ENCODE measurements at regions not wholly inside any gene's neighbourhood (a gene's known extent, or its start where the extent isn't known, plus 50 kb on each side); places are given as distances from the start of the nearest gene placed in this dataset.
A peak's percentile ranks its signal among the peaks of the same experiment; 100 is the strongest.

GRCh38 chr4:83852085-83852451 is 316.2 kb downstream of the GPAT3 start:
- peak; percentile 79 for DNase-seq (ENCODE audit: low read depth)

DNA sequence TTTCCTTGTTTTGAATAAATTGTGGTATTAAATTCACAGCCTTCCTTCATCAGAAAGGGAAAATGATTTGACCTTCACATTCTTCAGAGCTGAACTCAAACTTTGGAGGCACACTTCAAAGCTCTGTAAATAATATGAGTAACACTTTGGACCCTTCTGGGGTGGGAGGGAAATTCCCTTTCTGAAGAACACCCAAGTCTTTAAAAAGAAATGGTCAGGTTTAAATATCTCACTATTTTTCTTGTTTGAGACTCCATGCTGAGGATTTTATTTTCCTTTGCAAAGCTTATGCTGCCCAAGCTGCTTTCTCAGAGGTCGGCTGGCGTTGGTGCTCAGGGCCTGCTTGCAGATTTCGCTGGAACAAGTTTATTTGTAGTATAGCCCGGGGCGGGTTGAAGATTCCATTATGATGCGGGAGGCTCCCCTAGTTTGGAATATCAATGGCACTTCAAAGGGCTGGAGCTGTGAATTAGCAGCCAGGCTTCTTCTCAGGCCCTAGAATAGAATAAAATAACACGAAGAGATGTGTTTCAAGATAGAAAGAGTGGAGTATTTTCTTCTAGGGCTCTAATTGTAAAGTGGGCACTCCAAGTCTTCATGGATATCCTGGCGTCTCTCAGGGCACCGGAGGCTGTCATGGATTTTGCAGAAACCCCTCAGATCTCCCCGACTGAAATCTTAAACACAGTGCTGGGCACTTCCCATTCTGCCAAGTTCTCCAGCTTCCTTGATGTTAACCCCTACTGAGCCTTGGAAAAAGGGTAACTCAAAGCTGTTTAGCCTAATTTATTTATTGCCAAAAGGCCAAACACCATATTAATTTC is 315.6 kb downstream of the GPAT3 start:
- DNase-seq (ENCODE audit: low read depth) = peak; percentile 57

GRCh38 chr4:83850435-83850834 is 314.5 kb downstream of the GPAT3 start:
- no peak for DNase-seq (ENCODE audit: low read depth)

DNA sequence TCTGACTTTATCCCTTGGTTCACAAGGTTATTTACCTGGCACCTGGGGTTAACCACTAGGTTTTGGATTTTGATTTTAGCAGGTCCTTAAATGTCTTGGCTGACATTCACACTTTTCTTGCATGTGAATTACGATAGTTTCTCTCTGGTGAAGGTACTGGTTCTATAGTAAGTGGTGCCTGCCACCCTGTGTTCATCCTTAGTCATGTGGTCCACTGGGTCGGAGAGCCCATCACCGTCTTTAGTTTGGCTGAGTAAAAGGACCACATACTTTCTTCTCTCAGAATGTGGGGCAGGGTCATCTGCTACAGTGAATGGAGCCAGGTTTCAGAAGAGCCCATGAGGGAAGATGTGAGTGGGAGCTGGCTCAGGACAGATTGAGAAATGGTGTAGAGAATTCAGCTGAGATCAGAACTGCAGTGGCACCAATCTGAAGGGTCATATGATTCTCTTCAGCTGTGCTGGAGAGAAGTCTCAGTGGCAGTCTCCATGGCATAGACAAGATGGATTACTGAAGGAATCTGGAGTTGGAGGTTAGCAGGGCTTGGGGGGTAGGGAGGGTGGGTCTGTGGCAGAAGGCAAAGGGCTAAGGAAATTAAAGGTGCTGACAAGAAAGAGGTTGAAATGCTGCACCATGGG is 310.4 kb downstream of the GPAT3 start:
- no peak for DNase-seq (ENCODE audit: low read depth)

- no peak for DNase-seq (ENCODE audit: low read depth)
These were observed 303.7 kb downstream of the GPAT3 start for GRCh38 chr4:83839615-83840014.

GRCh38 chr4:83837614-83838308 is 301.9 kb downstream of the GPAT3 start:
- no peak for DNase-seq (ENCODE audit: low read depth)

- DNase-seq (ENCODE audit: low read depth) = no peak
These were observed 298.0 kb downstream of the GPAT3 start for GRCh38 chr4:83833920-83834319.

DNA sequence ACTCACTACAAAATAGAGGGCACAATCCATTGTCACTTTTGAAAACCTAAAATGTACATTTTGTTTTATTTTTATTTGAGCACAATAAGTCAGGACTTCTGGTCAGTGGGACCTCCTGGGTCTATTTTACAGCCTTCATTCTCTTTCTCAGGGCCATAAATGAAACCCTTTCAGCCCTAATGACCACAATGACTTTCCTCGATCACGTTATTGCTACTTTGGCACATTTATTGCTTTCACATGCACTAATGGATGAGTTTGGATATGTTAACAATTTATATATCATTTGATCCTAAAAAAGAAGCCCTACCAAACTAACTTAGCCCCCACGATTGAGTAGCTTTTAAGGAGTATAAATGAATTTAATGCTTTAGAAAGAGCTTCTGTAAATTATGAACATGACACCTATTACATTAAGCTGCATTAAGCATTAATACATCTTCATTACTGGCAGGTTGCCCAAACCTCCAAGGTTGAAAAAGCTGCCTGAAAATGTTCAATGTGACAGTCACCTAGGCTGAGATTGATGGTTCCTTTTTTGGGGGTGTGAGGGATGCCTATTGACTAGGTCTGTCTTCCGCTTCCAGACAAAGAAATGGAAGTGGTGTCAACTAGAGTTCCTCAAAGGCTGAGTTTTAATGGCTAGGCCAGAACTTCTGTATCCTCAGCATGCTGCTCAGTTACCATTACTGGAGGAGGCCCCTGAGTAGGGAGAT is 296.4 kb downstream of the GPAT3 start:
- no peak for DNase-seq (ENCODE audit: low read depth)

DNA sequence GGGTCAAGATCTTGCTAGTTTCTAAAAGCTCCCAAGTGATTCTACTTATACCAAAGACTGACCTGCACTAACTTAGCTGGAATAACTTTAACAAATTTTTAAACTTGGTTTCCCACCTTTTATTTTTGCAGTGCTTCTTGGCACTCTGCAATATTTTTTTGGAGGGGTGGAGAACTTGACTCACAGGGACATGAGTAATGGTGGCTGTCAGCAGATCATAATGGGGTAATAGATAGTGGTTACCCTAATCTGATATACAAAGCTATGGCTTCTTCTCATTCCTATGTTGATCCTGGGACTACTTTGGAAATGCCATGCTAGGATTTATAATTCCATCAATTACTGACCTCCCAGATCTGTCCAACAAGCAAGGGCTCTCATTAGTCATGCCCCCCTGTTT is 295.7 kb downstream of the GPAT3 start:
- no peak for DNase-seq (ENCODE audit: low read depth)

- no peak for DNase-seq (ENCODE audit: low read depth)
These were observed 294.4 kb downstream of the GPAT3 start for GRCh38 chr4:83830138-83830888.

- peak; percentile 33 for DNase-seq (ENCODE audit: low read depth)
These were observed 292.7 kb downstream of the GPAT3 start for GRCh38 chr4:83828601-83829000.

DNA sequence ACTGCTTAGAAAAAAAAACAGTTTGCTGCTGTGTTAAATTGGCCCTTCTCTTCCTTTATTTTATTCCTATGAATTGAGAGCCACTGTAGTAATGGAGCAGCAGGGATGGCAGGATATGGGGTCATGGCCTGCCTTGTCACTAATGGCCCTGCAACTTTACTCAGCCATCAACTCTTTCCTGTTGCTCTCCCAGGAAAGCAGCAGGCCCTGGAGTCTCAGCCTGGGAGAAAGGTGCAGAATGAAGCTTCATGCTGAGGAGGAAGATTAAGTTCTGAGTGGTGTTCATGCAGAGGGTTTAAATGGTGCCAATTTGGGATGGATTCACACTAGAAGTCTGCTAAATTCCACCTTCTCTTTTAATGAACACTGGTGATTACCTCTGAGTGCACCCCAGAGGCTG is 285.6 kb downstream of the GPAT3 start:
- DNase-seq (ENCODE audit: low read depth) = no peak

- DNase-seq (ENCODE audit: low read depth) = no peak
These were observed 283.7 kb downstream of the GPAT3 start for GRCh38 chr4:83819582-83819981.

DNA sequence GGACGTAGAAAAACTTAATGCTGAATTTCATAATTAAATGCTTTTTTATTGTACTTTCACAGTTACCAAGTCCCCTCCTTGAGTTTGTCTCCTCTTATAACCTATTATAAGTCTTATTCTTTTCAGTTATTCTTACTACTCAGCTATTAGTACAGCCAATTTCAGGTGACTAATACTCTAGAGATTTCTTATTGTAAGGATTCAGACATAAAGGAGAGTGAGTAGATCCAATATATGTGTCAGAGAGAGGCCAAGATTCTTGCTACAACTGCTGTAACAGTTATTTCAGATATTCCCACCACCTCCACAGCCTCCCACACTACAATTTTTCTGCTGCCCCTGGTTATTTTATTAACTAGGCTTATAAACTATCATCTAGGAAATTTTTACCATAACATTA is 274.5 kb downstream of the GPAT3 start:
- no peak for DNase-seq (ENCODE audit: low read depth)

DNA sequence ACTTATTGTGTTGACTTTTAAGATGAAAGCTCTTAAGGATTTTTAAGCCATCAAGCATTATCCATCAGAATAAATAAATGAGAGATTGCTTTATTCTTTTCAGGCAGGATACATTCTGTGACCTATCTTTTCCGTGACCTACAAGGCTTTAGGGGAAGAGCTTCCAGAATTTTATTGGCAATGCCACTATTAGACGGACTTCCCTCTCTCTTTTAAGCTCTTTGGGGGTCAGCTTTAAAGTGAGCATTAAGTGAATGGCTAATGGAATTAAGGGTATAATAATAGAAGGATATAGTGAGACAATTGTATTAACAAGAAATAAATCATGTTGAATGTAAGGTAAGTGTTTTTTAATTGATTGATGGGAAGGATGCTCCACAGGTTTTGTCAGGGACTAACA is 273.7 kb downstream of the GPAT3 start:
- no peak for DNase-seq (ENCODE audit: low read depth)

- DNase-seq (ENCODE audit: low read depth) = no peak
These were observed 257.6 kb downstream of the GPAT3 start for GRCh38 chr4:83793481-83793880.

- no peak for DNase-seq (ENCODE audit: low read depth)
These were observed 250.0 kb downstream of the GPAT3 start for GRCh38 chr4:83785891-83786290.

- DNase-seq (ENCODE audit: low read depth) = no peak
These were observed 247.3 kb downstream of the GPAT3 start for GRCh38 chr4:83783215-83783614.

DNA sequence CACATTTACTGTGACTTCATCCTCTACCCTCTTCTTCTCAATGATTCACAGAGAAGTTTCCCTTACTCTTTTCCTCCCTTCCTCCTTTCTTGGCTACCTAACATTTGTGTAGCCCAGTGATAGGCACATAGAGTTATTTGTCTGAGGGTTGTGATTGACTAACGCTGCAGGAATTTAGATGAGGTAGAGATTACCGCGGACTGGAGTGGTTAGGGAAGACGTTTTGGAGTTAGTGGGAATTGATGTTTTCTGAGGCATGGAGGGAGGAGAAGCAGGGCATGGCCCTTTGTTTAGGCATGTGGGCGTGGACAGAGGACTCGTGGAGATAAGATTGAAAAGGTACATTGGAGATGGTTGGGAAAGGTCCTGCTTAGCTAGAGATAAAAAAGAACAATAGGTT is 246.7 kb downstream of the GPAT3 start:
- DNase-seq (ENCODE audit: low read depth) = no peak

DNA sequence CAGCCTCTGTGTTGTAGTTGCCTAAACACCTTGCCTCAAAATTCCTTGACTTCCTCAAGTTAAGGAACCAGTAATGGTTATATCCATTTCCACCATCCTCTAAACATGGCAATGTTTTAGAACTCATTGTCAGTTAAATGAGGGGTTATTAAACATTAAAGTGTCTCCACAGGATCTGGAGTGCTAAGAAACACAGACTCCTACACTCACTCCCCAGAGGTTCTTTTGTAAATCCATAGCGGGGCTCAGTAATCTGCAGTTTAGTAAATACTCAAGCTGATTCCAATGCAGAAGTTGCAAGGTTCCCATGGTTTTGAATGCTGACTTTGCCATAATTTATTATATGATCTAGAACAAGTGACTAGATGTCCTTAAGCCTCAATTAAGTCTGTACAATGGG is 245.5 kb downstream of the GPAT3 start:
- no peak for DNase-seq (ENCODE audit: low read depth)

DNA sequence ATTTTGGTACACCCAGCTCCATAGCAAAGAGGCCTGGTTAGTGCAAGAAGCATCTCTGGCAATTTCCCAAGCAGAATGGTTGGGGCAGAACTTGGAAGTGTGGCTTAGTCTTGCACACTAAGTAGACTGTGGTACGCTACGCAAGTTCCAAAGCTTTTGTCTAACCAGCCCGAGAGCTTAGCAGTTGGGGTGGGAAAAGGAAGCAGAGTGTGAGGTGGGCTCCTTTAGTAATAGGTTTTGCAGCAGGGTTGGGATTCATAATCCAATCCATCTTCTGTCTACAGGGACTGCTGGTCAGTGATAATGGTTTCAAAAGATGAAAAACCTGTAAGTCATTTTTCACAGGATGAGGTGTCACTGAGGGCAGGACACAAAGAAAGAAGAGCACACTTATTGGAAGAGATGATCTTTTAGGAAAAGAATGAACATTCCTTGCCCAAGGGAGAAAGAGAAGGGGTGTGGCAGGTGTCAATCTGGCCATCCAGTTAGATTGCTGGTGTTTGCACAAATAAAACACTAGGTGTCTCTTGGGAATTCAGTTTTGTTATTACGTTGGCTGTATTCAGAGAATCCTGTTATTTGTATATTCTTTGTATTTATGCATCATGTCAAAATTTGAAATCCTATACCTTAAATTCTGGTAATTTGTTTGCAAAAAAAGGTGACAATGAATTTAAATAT is 244.3 kb downstream of the GPAT3 start:
- no peak for DNase-seq (ENCODE audit: low read depth)
